Osteocyte (in vitro differentiated cells): ENCODE measurements at regions not wholly inside any gene's neighbourhood (a gene's known extent, or its start where the extent isn't known, plus 50 kb on each side); places are given as distances from the start of the nearest gene placed in this dataset.

Source experiments
- DNase-seq: peaks from one replicate; pipeline ENCODE4 v3.0.0; 2021; ENCODE audit warnings: mixed read lengths; ENCODE audit not compliant: unreplicated experiment; ENCODE audit errors: extremely low spot score
- H3K27ac Mint-ChIP-seq: one replicate; pipeline ENCODE4 v1.8.0; 2021; ENCODE audit warnings: mild to moderate bottlenecking, mixed read lengths; ENCODE audit not compliant: unreplicated experiment
- H3K27me3 Mint-ChIP-seq: one replicate; pipeline ENCODE4 v1.8.0; 2021; ENCODE audit warnings: mixed read lengths; ENCODE audit not compliant: unreplicated experiment
- H3K36me3 Mint-ChIP-seq: one replicate; pipeline ENCODE4 v1.8.0; 2021; ENCODE audit warnings: mixed read lengths; ENCODE audit not compliant: unreplicated experiment
- H3K4me1 Mint-ChIP-seq: one replicate; pipeline ENCODE4 v1.8.0; 2021; ENCODE audit warnings: mixed read lengths; ENCODE audit not compliant: unreplicated experiment
- H3K4me3 Mint-ChIP-seq: one replicate; pipeline ENCODE4 v1.8.0; 2021; ENCODE audit warnings: mild to moderate bottlenecking, moderate library complexity, mixed read lengths; ENCODE audit not compliant: unreplicated experiment
- H3K9me3 Mint-ChIP-seq: one replicate; pipeline ENCODE4 v1.8.0; 2021; ENCODE audit warnings: mixed read lengths; ENCODE audit not compliant: unreplicated experiment
- TF ChIP-seq, protein P1 (sequence below): fragments of 200-600 bp; sonication (generic); IDR thresholded peaks from 2 replicates; pipeline ENCODE4 v1.5.0; 2021; ENCODE audit warnings: antibody characterized with exemption, mild to moderate bottlenecking, moderate library complexity

DNA sequence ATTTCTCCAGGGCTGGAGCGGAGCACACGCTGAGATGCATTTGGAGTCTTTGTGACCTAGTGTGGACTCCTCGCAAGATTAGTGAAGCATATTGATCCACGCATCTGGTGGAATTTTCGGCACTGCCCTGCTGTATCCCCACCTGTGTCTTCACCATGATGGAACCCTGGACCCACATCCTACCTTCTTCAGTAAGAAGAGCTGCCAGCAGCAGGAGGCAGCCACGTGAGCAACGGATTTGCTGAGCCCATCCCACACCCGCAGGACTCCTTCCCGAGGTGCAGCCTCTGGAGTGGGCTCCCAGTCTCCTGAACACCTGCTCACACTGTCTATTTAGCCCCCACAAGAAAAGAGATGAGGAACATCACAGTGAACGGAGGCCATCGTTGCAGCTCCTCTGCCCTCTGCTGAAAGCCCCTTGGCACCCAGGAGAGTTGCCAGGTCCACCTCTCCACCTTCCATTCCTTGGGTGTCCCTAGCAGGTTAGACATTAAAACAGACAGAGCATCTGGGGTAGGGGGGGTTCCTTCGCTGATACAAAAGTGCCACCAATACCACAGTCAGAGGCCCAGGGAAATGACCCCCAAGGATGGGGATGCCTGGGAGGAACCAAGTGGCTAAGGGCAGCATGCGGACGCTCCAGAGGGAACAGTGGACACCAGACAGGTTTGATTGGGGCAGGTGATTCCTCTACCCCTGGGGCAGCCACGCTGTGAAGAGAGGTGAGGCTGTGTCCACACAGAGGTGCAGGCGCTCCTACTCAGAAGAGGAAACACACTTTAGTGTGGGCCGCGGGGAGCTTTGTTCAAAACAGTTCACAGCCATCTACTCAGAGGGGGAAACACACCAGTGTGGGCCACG, 302.8 kb upstream of the SALL3 start:
- Mint-ChIP-seq H3K36me3 (no peaks in the 10 kb centered on the region), H3K4me3 (no peak overlapping the region), H3K9me3 (peaks cover 20% of the 10 kb centered on the region), H3K27me3 (no peaks in the 10 kb centered on the region), H3K4me1 (no peaks in the 10 kb centered on the region), H3K27ac (no peak overlapping the region)
- no peak for DNase-seq
- TF ChIP-seq, protein P1, sequence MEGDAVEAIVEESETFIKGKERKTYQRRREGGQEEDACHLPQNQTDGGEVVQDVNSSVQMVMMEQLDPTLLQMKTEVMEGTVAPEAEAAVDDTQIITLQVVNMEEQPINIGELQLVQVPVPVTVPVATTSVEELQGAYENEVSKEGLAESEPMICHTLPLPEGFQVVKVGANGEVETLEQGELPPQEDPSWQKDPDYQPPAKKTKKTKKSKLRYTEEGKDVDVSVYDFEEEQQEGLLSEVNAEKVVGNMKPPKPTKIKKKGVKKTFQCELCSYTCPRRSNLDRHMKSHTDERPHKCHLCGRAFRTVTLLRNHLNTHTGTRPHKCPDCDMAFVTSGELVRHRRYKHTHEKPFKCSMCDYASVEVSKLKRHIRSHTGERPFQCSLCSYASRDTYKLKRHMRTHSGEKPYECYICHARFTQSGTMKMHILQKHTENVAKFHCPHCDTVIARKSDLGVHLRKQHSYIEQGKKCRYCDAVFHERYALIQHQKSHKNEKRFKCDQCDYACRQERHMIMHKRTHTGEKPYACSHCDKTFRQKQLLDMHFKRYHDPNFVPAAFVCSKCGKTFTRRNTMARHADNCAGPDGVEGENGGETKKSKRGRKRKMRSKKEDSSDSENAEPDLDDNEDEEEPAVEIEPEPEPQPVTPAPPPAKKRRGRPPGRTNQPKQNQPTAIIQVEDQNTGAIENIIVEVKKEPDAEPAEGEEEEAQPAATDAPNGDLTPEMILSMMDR, result no peak

DNA sequence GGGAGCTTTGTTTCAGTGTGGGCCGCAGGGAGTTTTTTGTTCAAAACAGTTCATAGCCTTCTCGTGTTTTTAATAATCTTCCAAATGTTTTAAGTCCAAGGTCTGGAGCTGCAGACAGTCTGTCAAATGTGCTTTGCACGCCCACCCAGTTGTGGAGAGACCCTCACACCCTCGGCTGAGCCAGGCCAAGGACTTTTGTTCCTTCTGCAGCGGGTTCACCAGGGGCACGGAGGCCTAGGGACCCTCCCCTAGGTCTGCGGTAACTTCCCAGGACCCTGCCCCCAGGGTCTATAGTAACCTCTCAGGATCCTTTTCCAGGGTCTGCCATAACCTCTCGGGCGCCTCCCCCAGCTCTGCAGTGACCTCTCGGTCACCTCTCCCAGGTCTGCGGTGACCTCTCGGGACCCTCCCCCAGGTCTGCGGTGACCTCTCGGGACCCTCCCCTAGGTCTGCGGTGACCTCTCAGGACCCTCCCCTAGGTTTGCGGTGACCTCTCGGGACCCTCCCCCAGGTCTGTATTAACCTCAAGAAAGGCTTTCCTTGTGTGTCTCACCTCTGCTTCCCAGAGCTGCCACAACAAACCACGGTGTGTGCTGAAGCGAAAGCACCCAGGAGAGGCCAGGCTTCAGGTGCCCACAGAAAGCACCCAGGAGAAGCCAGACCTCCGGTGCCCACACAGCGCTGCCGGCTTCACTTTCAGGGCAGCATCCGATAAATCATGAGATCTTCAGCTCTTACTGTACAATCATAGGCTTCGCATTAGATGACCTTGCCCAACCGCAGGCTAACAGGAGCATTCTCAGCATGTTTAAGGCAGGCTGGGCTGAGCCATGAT, 301.9 kb upstream of the SALL3 start:
- Mint-ChIP-seq H3K4me1 (no peaks in the 10 kb centered on the region), H3K27me3 (no peaks in the 10 kb centered on the region), H3K27ac (no peak overlapping the region), H3K9me3 (peaks cover 20% of the 10 kb centered on the region), H3K36me3 (no peaks in the 10 kb centered on the region), H3K4me3 (no peak overlapping the region)
- DNase-seq, result no peak
- TF ChIP-seq, protein P1, result no peak

DNA sequence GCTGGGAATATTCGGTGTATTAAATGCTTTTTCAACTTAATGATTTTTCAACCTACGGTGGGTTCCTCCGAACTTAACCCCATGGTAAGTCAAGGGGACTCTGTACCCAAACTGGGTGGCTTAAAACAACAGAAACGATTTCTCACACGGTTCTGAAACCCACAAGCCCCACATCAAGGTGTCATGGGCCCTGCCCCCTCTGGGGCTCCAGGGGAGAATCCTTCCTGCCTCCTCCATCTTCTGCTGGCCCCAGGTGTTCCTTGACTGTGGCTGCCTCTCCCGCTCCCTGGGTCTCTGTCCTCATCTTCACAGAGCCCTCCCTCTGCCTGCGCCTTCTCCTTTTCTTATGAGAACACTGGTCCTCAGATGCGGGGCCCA, 301.3 kb upstream of the SALL3 start:
- no peak overlapping the region for H3K4me3 Mint-ChIP-seq
- TF ChIP-seq, protein P1, result no peak
- H3K9me3 Mint-ChIP-seq, result peaks cover 20% of the 10 kb centered on the region
- H3K36me3 Mint-ChIP-seq, result no peaks in the 10 kb centered on the region
- no peaks in the 10 kb centered on the region for H3K27me3 Mint-ChIP-seq
- DNase-seq, result no peak
- no peak overlapping the region for H3K27ac Mint-ChIP-seq
- H3K4me1 Mint-ChIP-seq, result no peaks in the 10 kb centered on the region

DNA sequence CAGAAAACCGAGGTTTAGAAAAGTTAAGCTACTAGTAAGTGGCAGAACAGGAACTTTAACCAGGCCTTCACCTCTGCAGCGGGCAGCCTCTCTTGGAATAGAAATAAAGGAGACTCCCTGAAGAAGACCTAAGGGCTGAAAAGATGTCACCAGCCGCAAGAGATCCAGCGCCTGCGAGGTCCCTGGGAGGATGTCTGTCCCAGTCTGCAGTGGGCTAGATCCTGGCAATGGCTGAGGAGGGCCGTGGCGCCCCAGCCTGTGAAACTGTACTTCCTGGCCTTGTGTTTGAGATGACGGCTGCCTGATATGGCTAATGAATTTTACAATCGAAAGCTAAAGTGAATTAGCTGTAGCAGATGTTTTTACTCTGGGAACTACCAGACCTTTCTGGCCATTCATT, 300.6 kb upstream of the SALL3 start:
- H3K4me1 Mint-ChIP-seq, result no peaks in the 10 kb centered on the region
- H3K27me3 Mint-ChIP-seq, result no peaks in the 10 kb centered on the region
- TF ChIP-seq, protein P1, result no peak
- no peak overlapping the region for H3K4me3 Mint-ChIP-seq
- H3K27ac Mint-ChIP-seq, result no peak overlapping the region
- peaks cover 21% of the 10 kb centered on the region for H3K9me3 Mint-ChIP-seq
- DNase-seq, result no peak
- no peaks in the 10 kb centered on the region for H3K36me3 Mint-ChIP-seq

DNA sequence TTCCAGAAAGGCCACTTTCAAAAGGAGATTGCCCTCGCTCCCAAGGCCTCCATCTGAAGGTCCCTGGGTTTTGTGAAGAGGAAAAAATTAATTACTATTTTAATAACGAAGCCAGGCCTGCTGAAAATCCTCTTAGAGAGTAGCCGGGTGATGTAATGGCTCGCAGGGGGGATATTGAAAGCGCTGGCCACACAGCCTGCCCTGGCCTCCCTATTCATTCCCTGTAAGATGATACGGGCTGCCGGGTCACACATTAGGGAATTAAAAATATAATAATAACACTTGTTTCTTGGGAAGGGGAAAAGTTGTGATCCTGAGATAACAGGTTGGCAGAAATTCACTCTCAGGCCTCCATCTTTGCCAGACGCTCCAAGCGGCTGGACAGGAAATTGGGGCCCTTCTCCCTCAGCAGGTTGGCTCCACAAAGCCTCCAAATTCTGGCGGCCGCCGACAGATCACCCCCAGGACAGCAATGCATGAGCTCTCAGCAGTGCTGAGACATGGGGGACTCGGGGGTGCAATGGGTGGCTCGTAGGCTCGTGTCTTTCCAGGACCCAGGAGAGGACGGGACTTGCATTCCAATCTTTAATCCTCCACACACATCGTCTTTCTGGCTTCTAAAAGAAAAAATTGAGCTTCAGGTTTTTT, 299.9 kb upstream of the SALL3 start:
- Mint-ChIP-seq H3K27me3 (no peaks in the 10 kb centered on the region), H3K4me1 (no peaks in the 10 kb centered on the region), H3K36me3 (no peaks in the 10 kb centered on the region), H3K27ac (no peak overlapping the region), H3K9me3 (peaks cover 23% of the 10 kb centered on the region), H3K4me3 (no peak overlapping the region)
- TF ChIP-seq, protein P1, result no peak
- DNase-seq, result no peak
